ENCODE measurements at regions not wholly inside any gene's neighbourhood (a gene's known extent, or its start where the extent isn't known, plus 50 kb on each side); places are given as distances from the start of the nearest gene placed in this dataset.

GRCh38 chrX:39168609-39169008 is 367.4 kb downstream of the MID1IP1 start (continued):
- no peak for TF ChIP-seq PRDM10 (tag by site-specific recombination; IDR thresholded peaks at IDR 0.05)

GRCh38 chrX:39169976-39170375 is 368.7 kb downstream of the MID1IP1 start:
- TF ChIP-seq ZBTB11 (tag by site-specific recombination; conservative IDR thresholded peaks at IDR 0.05; ENCODE audit: low read depth), result no peak
- ChIA-PET POLR2A (no interaction called here), CTCF (interaction anchor here (0.7 to 1.3 kb wide), 2 partner anchors 12 to 684 kb away, joined by 3 read pairs; no protein-coding TSS in a partner anchor)
- H3K36me3 ChIP-seq (ENCODE audit: control insufficient read depth in 2 of 2, insufficient read depth in 1 of 2, low read length in 2 of 2), result no peaks in the 10 kb centered on the region
- no peak overlapping the region for H3K4me3 ChIP-seq (ENCODE audit: low read depth, low read length)
- H3K4me1 ChIP-seq (ENCODE audit: control insufficient read depth, insufficient read depth, low read length), result peaks cover 3% of the 10 kb centered on the region; the same call in 1 of the 2 replicates
- H3K27ac ChIP-seq (ENCODE audit: extremely low read depth, low read depth, low read length), result no peak overlapping the region
- no peaks in the 10 kb centered on the region for H3K9me3 ChIP-seq (ENCODE audit: control insufficient read depth, insufficient read depth, low read depth, low read length)

GRCh38 chrX:39170464-39170863 is 369.2 kb downstream of the MID1IP1 start:
- Histone ChIP-seq H3K36me3 (ENCODE audit: control insufficient read depth in 2 of 2, insufficient read depth in 1 of 2, low read length in 2 of 2) (no peaks in the 10 kb centered on the region), H3K27ac (ENCODE audit: extremely low read depth, low read depth, low read length) (no peak overlapping the region), H3K4me3 (ENCODE audit: low read depth, low read length) (no peak overlapping the region), H3K9me3 (ENCODE audit: control insufficient read depth, insufficient read depth, low read depth, low read length) (no peaks in the 10 kb centered on the region), H3K4me1 (ENCODE audit: control insufficient read depth, insufficient read depth, low read length) (peaks cover 7% of the 10 kb centered on the region)
- ChIA-PET CTCF (interaction anchor here (1.3 kb wide), 1 partner anchor 12 kb away, joined by 3 read pairs; no protein-coding TSS in a partner anchor), POLR2A (no interaction called here)
- TF ChIP-seq ZBTB1 (tag by site-specific recombination; IDR thresholded peaks at IDR 0.05), result no peak
- no peak for TF ChIP-seq ZNF148 (tag by site-specific recombination; IDR thresholded peaks at IDR 0.05; ENCODE audit: borderline replicate concordance)
- no peak for TF ChIP-seq ZFP69B (tag by site-specific recombination; IDR thresholded peaks at IDR 0.05)
- no peak for TF ChIP-seq ZNF311 (tag by site-specific recombination; IDR thresholded peaks at IDR 0.05; ENCODE audit: borderline replicate concordance)
- no peak for TF ChIP-seq ZNF280D (tag by site-specific recombination; IDR thresholded peaks at IDR 0.05)
- TF ChIP-seq SETDB1 (IDR thresholded peaks at IDR 0.05; ENCODE audit: insufficient read length, low read length), result no peak
- no peak for TF ChIP-seq ZNF785 (tag by site-specific recombination; IDR thresholded peaks at IDR 0.05)
- TF ChIP-seq PRDM4 (tag by site-specific recombination; IDR thresholded peaks at IDR 0.05), result no peak
- no peak for TF ChIP-seq ZNF394 (tag by site-specific recombination; IDR thresholded peaks at IDR 0.05; ENCODE audit: borderline replicate concordance)
- no peak for TF ChIP-seq ZNF585B (tag by site-specific recombination; IDR thresholded peaks at IDR 0.05)
- no peak for TF ChIP-seq ZNF610 (tag by site-specific recombination; IDR thresholded peaks at IDR 0.05; ENCODE audit: borderline replicate concordance)

Data from HEK293 (cell line).